IPS-18c (cell line): ENCODE measurements at regions not wholly inside any gene's neighbourhood (a gene's known extent, or its start where the extent isn't known, plus 50 kb on each side); places are given as distances from the start of the nearest gene placed in this dataset.
"Not testable (repeated sequence)": the region's sequence is repeated elsewhere in the genome, so short reads cannot be mapped to it uniquely, and the experiment has no call there.

Experiments used
- H3K4me3 ChIP-seq: 2 replicates; pipeline ENCODE4 v1.7.0; 2013; ENCODE audit warnings: low read depth, mild to moderate bottlenecking, low read length, moderate library complexity; ENCODE audit not compliant: insufficient read depth
- H3K9me3 ChIP-seq: one replicate; pipeline ENCODE4 v1.6.1; 2013; ENCODE audit warnings: mild to moderate bottlenecking, low read length, moderate library complexity; ENCODE audit not compliant: control insufficient read depth, insufficient read depth

DNA sequence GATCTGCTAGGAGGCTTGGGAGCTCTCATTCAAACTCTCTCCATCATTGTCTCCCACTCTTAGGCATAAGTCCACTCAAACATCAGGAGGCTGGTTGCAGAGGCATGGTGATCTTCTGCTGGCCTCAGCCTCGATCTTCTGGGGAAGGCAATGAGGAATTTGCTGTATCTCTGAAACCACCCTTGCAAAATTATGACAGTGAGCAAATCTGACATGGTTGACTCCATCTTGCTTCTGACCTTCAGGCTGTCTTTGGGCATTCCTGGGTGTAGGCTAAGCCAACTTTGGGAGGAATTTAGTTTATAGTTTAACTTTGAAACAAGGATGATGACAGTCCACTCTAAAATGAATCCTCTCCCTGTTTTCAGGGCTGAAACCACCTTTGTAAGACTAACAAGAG is 84.1 kb upstream of the ABCC4 start:
- Histone ChIP-seq H3K9me3 (no peaks in the 10 kb centered on the region), H3K4me3 (no peak overlapping the region)

DNA sequence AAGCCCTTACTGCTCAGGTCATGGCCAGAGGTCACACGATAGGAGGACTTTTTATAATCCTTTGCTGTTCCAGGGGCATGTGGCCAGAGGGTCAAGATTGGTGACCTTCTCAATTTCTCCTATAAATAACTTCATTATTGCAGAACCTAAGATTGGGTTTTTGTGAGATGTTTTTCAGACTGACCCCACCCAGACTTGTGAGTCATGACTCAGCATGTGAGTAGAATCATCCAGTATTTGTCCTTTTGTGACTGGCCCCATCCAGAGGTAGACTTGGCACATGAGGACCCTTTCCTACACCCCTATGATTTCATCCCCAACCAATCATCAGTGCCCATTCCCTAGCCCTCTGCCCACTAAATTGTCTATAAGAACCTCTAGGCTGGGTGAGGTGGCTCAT is 84.5 kb upstream of the ABCC4 start:
- H3K9me3 ChIP-seq: no peaks in the 10 kb centered on the region
- H3K4me3 ChIP-seq: no peak overlapping the region

- H3K4me3 ChIP-seq: no peak overlapping the region
- H3K9me3 ChIP-seq: no peaks in the 10 kb centered on the region
Measured at GRCh38 chr13:95386370-95386769, 85.1 kb upstream of the ABCC4 start.

GRCh38 chr13:95387733-95388207 is 86.5 kb upstream of the ABCC4 start:
- Histone ChIP-seq H3K4me3 (no peak overlapping the region), H3K9me3 (no peaks in the 10 kb centered on the region)

DNA sequence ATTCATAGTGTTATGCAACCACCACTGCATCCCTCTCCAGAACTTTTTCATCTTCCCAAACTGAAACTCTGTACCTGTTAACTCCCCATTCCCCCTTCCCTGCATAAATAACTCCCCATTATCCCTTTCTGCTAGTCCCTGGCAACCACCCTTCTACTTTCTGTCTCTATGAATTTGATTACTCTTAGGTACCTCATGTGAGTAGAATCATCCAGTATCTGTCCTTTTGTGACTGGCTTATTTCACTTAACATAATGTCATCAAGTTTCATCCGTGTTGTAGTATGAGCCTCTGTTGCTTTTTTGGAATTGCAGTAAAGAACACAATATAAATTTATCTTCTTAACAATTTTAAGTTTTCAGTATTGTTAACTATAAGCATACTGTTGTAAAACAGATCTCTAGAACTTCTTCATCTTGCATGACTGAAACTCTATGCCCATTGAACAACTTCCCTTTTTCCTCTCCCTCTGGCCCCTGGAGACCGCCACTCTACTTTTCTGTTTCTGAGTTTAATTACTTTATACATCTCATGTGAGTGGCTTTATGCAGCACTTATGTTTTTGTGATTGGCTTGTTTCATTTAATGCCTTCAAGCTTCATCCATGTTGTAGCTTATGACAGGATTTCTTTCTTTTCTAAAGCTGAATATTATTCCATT is 87.3 kb upstream of the ABCC4 start:
- Histone ChIP-seq H3K9me3 (no peaks in the 10 kb centered on the region), H3K4me3 (no peak overlapping the region)

GRCh38 chr13:95391362-95391761 is 90.1 kb upstream of the ABCC4 start:
- H3K9me3 ChIP-seq: no peaks in the 10 kb centered on the region
- no peak overlapping the region for H3K4me3 ChIP-seq

DNA sequence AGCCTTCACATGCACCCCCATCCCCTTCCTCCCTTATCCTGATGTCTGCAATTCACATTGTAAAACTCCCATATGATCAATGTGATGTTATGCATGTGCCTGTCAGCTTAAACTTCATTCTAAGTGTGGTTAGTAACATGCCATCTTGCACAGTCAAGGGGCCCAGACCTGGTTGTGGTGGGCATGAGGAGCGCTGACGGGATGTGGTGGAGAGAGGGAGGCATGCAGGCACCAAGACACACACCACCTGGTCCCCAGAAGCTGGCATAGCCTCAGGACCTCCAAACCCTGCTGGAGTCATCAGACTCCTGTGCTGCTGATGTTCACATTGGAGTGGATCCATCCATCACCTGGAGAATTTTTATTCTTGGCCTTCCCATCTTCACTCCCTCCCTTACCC is 90.5 kb upstream of the ABCC4 start:
- no peak overlapping the region for H3K4me3 ChIP-seq
- H3K9me3 ChIP-seq: no peaks in the 10 kb centered on the region

GRCh38 chr13:95392597-95392996 is 91.3 kb upstream of the ABCC4 start:
- Histone ChIP-seq H3K9me3 (no peaks in the 10 kb centered on the region), H3K4me3 (no peak overlapping the region)

- no peaks in the 10 kb centered on the region for H3K9me3 ChIP-seq
- peak overlapping the region; percentile 71 for H3K4me3 ChIP-seq
Measured at GRCh38 chr13:95403349-95404140, 102.3 kb upstream of the ABCC4 start.

GRCh38 chr13:95404141-95404882 is 103.1 kb upstream of the ABCC4 start:
- peak overlapping the region; percentile 71 for H3K4me3 ChIP-seq
- no peaks in the 10 kb centered on the region for H3K9me3 ChIP-seq

DNA sequence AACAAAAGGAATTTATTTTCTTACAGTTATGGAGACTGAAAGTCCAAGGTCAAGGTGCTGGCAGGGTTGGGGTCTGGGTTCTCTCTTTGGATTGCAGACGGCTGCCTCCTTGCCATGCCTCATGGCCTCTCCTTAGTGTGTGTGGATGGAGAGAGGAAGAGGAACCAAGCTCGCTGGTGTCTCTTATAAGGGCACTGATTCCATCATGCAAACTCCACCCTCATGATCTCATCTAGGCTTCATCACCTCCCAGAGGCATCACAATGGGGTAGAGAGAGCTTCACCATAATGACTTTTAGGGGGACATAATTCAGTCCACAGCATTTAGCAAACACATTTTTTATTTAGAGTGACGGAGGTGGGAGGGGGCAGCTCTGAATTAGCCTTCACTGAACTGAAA is 104.9 kb upstream of the ABCC4 start:
- Histone ChIP-seq H3K9me3 (no peaks in the 10 kb centered on the region), H3K4me3 (no peak overlapping the region)

DNA sequence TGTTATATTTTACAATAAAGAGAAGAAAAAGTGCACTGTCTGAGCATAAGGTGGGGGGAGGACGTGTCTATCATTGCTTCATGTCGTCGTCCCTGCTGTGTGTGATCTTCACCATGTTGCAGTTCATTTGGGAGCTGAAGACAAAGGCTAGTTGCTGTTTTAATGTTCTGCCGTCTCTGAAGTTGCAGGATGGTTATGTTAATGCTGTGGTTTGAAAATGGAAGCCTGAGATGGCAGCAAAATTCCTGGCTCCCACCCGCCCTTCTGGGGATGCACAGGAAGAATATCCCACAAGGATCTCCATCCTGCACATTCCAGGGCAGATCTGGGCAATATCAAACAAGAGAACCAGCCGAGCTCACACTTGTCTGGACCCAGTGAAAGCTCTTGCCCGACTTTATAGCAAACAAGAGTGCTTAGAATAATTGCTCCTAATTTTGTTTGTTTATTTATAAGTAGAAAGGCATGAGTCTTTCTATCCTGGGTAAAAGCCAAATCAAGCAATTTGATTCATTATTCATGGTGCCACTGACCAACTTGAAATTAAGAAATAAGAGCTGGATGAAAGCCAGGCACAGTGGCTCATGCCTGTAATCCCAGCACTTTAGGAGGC is 110.3 kb upstream of the ABCC4 start:
- Histone ChIP-seq H3K9me3 (no peaks in the 10 kb centered on the region), H3K4me3 (no peak overlapping the region)

DNA sequence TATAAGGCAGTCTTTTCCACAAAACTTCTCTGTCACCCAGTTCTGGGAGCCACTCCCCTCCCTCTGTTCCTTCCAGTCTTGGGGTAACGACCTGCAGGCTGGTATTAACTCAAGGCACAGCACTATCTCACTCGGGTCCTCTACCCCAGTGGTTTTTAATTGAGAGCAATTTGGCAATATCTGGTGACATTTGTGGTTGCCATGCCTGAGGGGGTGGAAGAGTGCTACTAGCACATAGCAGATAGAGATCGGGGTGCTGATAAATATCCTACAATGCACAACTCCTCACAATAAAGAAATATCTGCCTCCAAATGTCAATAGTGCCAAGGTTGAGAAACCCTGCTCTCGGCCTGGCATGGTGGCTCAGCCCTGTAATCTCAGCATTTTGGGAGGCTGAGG is 117.7 kb upstream of the ABCC4 start:
- Histone ChIP-seq H3K4me3 (no peak overlapping the region), H3K9me3 (no peaks in the 10 kb centered on the region)

GRCh38 chr13:95420501-95420900 is 119.2 kb upstream of the ABCC4 start:
- Histone ChIP-seq H3K4me3 (no peak overlapping the region), H3K9me3 (no peaks in the 10 kb centered on the region)

GRCh38 chr13:95426631-95427030 is 125.4 kb upstream of the ABCC4 start:
- Histone ChIP-seq H3K4me3 (no peak overlapping the region), H3K9me3 (no peaks in the 10 kb centered on the region)

DNA sequence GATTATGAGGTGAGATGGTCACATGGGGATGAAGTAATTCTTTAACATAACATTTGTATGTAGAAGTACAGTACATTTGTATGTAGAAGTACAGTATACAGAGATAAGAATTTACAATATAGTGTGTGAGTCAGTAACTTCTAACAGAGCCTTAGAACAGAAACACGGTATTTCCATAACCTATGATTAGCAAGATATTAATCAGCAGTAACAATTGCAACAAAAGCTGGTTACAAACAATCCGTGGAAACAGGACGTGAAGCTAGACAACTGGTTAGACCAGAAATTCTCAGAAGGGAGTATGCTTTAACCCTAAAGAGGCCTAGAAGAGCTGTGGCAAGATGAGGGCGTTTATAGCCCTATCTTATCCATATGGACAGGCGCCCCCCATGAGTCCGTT is 122.0 kb upstream of the CLDN10 start:
- not testable (repeated sequence) for H3K9me3 ChIP-seq, H3K4me3 ChIP-seq

DNA sequence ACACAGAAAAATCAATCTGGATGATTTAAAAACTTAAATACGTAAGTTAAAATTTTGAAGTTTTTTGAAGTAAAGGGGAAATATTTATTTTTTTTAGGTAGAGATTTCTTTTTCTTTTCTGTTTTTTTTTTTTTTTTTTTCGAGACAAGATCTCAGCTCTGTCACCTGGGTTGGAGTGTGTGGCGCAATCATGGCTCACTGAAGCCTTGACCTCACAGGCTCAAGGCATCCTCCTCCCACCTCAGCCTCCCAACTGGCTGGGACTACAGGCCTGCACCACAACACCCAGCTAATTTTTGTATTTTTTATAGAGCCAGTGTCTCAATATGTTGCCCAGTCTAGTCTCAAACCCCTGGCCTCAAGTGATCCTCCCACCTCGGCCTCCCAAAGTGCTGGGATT is 120.4 kb upstream of the CLDN10 start:
- no peaks in the 10 kb centered on the region for H3K9me3 ChIP-seq

GRCh38 chr13:95433537-95433936 is 119.0 kb upstream of the CLDN10 start:
- H3K4me3 ChIP-seq: no peak overlapping the region
- no peaks in the 10 kb centered on the region for H3K9me3 ChIP-seq

More for the DNA sequence above, 120.4 kb upstream of the CLDN10 start:
- H3K4me3 ChIP-seq: no peak overlapping the region
